ENCODE measurements at regions not wholly inside any gene's neighbourhood (a gene's known extent, or its start where the extent isn't known, plus 50 kb on each side); places are given as distances from the start of the nearest gene placed in this dataset.

- Histone ChIP-seq H3K9ac (ENCODE audit: low read depth in 1 of 2, low read length in 2 of 2) (no peak overlapping the region), H3K27me3 (ENCODE audit: control insufficient read depth in 4 of 4, insufficient read depth in 4 of 4, low read length in 3 of 4) (no peaks in the 10 kb centered on the region), H3K4me1 (ENCODE audit: control insufficient read depth in 4 of 4, insufficient read depth in 4 of 4, low read length in 3 of 4) (no peaks in the 10 kb centered on the region), H3K27ac (ENCODE audit: low read depth in 1 of 2, low read length in 2 of 2) (no peak overlapping the region), H3K9me3 (ENCODE audit: control insufficient read depth in 4 of 4, low read length in 3 of 4) (no peaks in the 10 kb centered on the region), H3K4me3 (ENCODE audit: low read depth in 1 of 3, low read length in 3 of 3) (no peak overlapping the region), H3K36me3 (ENCODE audit: control insufficient read depth in 4 of 4, insufficient read depth in 3 of 4, low read depth in 1 of 4, low read length in 3 of 4) (no peaks in the 10 kb centered on the region)
- TF ChIP-seq ZBTB33 (IDR thresholded peaks at IDR 0.05) (no peak), HNF4G (IDR thresholded peaks at IDR 0.05) (no peak), EGR1 (IDR thresholded peaks at IDR 0.05; ENCODE audit: low read depth in 2 of 2) (no peak), SP1 (IDR thresholded peaks at IDR 0.05) (no peak), REST (IDR thresholded peaks at IDR 0.05) (no peak), NR2F2 (IDR thresholded peaks at IDR 0.05) (no peak), YY1 (IDR thresholded peaks at IDR 0.05) (no peak), TAF1 (conservative IDR thresholded peaks at IDR 0.05) (no peak), FOXA2 (IDR thresholded peaks at IDR 0.05) (no peak), HNF4A (conservative IDR thresholded peaks at IDR 0.05) (no peak), RXRA (IDR thresholded peaks at IDR 0.05) (no peak), RAD21 (IDR thresholded peaks at IDR 0.05) (no peak), MAX (IDR thresholded peaks at IDR 0.05) (no peak), FOXA1 (IDR thresholded peaks at IDR 0.05) (no peak), GABPA (IDR thresholded peaks at IDR 0.05 in 1 of 2, conservative IDR thresholded peaks at IDR 0.05 in 1 of 2) (no peak)
- TF ChIP-seq, protein P1, sequence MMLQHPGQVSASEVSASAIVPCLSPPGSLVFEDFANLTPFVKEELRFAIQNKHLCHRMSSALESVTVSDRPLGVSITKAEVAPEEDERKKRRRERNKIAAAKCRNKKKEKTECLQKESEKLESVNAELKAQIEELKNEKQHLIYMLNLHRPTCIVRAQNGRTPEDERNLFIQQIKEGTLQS (IDR thresholded peaks at IDR 0.05): no peak
- TF ChIP-seq, protein P2, sequence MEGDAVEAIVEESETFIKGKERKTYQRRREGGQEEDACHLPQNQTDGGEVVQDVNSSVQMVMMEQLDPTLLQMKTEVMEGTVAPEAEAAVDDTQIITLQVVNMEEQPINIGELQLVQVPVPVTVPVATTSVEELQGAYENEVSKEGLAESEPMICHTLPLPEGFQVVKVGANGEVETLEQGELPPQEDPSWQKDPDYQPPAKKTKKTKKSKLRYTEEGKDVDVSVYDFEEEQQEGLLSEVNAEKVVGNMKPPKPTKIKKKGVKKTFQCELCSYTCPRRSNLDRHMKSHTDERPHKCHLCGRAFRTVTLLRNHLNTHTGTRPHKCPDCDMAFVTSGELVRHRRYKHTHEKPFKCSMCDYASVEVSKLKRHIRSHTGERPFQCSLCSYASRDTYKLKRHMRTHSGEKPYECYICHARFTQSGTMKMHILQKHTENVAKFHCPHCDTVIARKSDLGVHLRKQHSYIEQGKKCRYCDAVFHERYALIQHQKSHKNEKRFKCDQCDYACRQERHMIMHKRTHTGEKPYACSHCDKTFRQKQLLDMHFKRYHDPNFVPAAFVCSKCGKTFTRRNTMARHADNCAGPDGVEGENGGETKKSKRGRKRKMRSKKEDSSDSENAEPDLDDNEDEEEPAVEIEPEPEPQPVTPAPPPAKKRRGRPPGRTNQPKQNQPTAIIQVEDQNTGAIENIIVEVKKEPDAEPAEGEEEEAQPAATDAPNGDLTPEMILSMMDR (IDR thresholded peaks at IDR 0.05; ENCODE audit: low read depth, low read length, missing input control): no peak
- 96% methylated on average over 5 of the region's 5 CpGs for WGBS
- DNase-seq (ENCODE audit: low spot score): no peak
Observed at GRCh38 chr2:19141234-19142004, 217.0 kb downstream of the OSR1 start.

Data from liver (tissue), 8 donors.